SK-N-SH treated with all-trans-retinoic acid at 6 μM for 48 hours (cell line): ENCODE measurements at regions not wholly inside any gene's neighbourhood (a gene's known extent, or its start where the extent isn't known, plus 50 kb on each side); places are given as distances from the start of the nearest gene placed in this dataset.
"Not testable (repeated sequence)": the region's sequence is repeated elsewhere in the genome, so short reads cannot be mapped to it uniquely, and the experiment has no call there.

Source experiments
- ATAC-seq: fragments of 200-7000 bp; cut with Tn5 transposase; 3 replicates; pipeline ENCODE4 v1.9.1; 2020; ENCODE audit warnings: mild to moderate bottlenecking, moderate library complexity
- BACH2 ChIP-seq: fragments of 250-450 bp; sonication (Bioruptor Pico); IDR thresholded peaks from 2 replicates; pipeline ENCODE4 v1.9.0; 2021; ENCODE audit warnings: mild to moderate bottlenecking, borderline replicate concordance
- CSDC2 ChIP-seq: fragments of 250-450 bp; sonication (Bioruptor Pico); IDR thresholded peaks from 2 replicates; pipeline ENCODE4 v1.5.0; 2020; ENCODE audit warnings: mild to moderate bottlenecking, moderate library complexity
- ESRRG ChIP-seq: fragments of 250-450 bp; sonication (Bioruptor Pico); IDR thresholded peaks from 2 replicates; pipeline ENCODE4 v1.6.1; 2021; ENCODE audit warnings: mild to moderate bottlenecking
- GLIS3 ChIP-seq: fragments of 250-450 bp; sonication (Bioruptor Pico); IDR thresholded peaks from 2 replicates; pipeline ENCODE4 v1.5.0; 2020; ENCODE audit warnings: mild to moderate bottlenecking, moderate library complexity
- ISL1 ChIP-seq: fragments of 250-450 bp; sonication (Bioruptor Pico); IDR thresholded peaks from 2 replicates; pipeline ENCODE4 v2.1.2; 2022; ENCODE audit warnings: mild to moderate bottlenecking, moderate library complexity
- OSR1 ChIP-seq: fragments of 250-450 bp; sonication (Bioruptor Pico); IDR thresholded peaks from 2 replicates; pipeline ENCODE4 v1.8.0; 2022; ENCODE audit warnings: moderate library complexity, mild to moderate bottlenecking, inconsistent platforms
- PPARA ChIP-seq: fragments of 250-450 bp; sonication (Bioruptor Pico); IDR thresholded peaks from 2 replicates; pipeline ENCODE4 v1.5.0; 2020; ENCODE audit warnings: mild to moderate bottlenecking, borderline replicate concordance
- RARB ChIP-seq: fragments of 250-450 bp; sonication (Bioruptor Pico); IDR thresholded peaks from 2 replicates; pipeline ENCODE4 v1.8.0; 2021; ENCODE audit warnings: mild to moderate bottlenecking, moderate library complexity
- SNAI2 ChIP-seq: fragments of 250-450 bp; sonication (Bioruptor Pico); IDR thresholded peaks from 2 replicates; pipeline ENCODE4 v1.5.0; 2020; ENCODE audit warnings: mild to moderate bottlenecking, moderate library complexity
- TCF4 ChIP-seq: fragments of 250-450 bp; sonication (Bioruptor Pico); IDR thresholded peaks from 2 replicates; pipeline ENCODE4 v1.8.0; 2021; ENCODE audit warnings: mild to moderate bottlenecking, moderate library complexity, borderline replicate concordance
- TOX ChIP-seq: fragments of 250-450 bp; sonication (Bioruptor Pico); IDR thresholded peaks from 2 replicates; pipeline ENCODE4 v1.8.0; 2021; ENCODE audit warnings: mild to moderate bottlenecking, moderate library complexity, borderline replicate concordance
- ZC3H10 ChIP-seq: fragments of 250-450 bp; sonication (Bioruptor Pico); IDR thresholded peaks from 2 replicates; pipeline ENCODE4 v1.5.1; 2021; ENCODE audit warnings: mild to moderate bottlenecking, moderate library complexity
- ZFP3 ChIP-seq: fragments of 250-450 bp; sonication (Bioruptor Pico); IDR thresholded peaks from 2 replicates; pipeline ENCODE4 v1.5.0; 2020; ENCODE audit warnings: mild to moderate bottlenecking, moderate library complexity
- ZFP30 ChIP-seq: fragments of 450-650 bp; formaldehyde crosslinking; IDR thresholded peaks from 2 replicates; pipeline ENCODE4 v1.5.0; 2022; ENCODE audit warnings: mild to moderate bottlenecking, moderate library complexity
- ZNF565 ChIP-seq: fragments of 450-650 bp; formaldehyde crosslinking; conservative IDR thresholded peaks from 2 replicates; pipeline ENCODE4 v1.5.0; 2020; ENCODE audit warnings: low read depth, mild to moderate bottlenecking, moderate library complexity
- ZNF70 ChIP-seq: fragments of 450-650 bp; formaldehyde crosslinking; IDR thresholded peaks from 2 replicates; pipeline ENCODE4 v1.5.0; 2020; ENCODE audit warnings: mild to moderate bottlenecking, moderate library complexity
- ZNF8 ChIP-seq: fragments of 450-650 bp; formaldehyde crosslinking; IDR thresholded peaks from 2 replicates; pipeline ENCODE4 v1.5.0; 2020; ENCODE audit warnings: mild to moderate bottlenecking, moderate library complexity
- TF ChIP-seq, protein P1 (sequence below): fragments of 250-450 bp; sonication (Bioruptor Pico); IDR thresholded peaks from 2 replicates; pipeline ENCODE4 v1.8.0; 2021; ENCODE audit warnings: low read depth, mild to moderate bottlenecking, moderate library complexity, borderline replicate concordance
- TF ChIP-seq, protein P2 (sequence below): fragments of 250-450 bp; sonication (Bioruptor Pico); IDR thresholded peaks from 2 replicates; pipeline ENCODE4 v1.5.0; 2020; ENCODE audit warnings: mild to moderate bottlenecking, moderate library complexity
- TF ChIP-seq, protein P3 (sequence below): fragments of 250-450 bp; sonication (Bioruptor Pico); IDR thresholded peaks from 2 replicates; pipeline ENCODE4 v1.5.1; 2020; ENCODE audit warnings: low read depth, mild to moderate bottlenecking, moderate library complexity
- TF ChIP-seq, protein P4 (sequence below): fragments of 250-450 bp; sonication (Bioruptor Pico); IDR thresholded peaks from 2 replicates; pipeline ENCODE4 v1.8.0; 2020; ENCODE audit warnings: mild to moderate bottlenecking, moderate library complexity, borderline replicate concordance

DNA sequence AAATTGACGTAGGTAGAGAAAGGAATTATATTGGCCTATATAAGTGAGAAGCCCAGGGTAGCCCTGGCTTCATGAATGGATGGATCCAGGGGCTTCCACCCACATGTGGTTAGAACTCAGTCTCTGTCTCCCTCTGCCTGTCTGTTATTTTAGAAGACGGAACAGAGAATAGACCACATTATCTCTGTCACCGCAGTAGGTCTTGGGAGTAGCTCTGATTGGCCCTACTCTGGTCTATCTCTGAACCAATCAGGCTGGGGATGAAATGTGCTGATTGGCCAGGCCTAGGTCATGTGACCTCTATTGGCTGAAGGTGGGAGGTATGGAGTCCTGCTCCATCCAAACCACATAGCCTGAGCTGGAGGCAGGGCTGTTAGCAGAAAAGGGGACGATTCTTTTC lies 143.0 kb upstream of the PRR23C start:
- TF ChIP-seq BACH2 (CRISPR knock-in tag) (no peak), OSR1 (CRISPR knock-in tag) (no peak), SNAI2 (CRISPR knock-in tag) (no peak), ZFP30 (CRISPR knock-in tag) (no peak), GLIS3 (CRISPR knock-in tag) (no peak), ZNF565 (CRISPR knock-in tag) (no peak), ESRRG (CRISPR knock-in tag) (no peak), TCF4 (CRISPR knock-in tag) (no peak), ISL1 (CRISPR knock-in tag) (no peak), ZNF70 (CRISPR knock-in tag) (no peak), ZFP3 (CRISPR knock-in tag) (no peak), ZNF8 (CRISPR knock-in tag) (no peak), CSDC2 (CRISPR knock-in tag) (no peak), ZC3H10 (no peak), TOX (CRISPR knock-in tag) (no peak)
- TF ChIP-seq, protein P1, sequence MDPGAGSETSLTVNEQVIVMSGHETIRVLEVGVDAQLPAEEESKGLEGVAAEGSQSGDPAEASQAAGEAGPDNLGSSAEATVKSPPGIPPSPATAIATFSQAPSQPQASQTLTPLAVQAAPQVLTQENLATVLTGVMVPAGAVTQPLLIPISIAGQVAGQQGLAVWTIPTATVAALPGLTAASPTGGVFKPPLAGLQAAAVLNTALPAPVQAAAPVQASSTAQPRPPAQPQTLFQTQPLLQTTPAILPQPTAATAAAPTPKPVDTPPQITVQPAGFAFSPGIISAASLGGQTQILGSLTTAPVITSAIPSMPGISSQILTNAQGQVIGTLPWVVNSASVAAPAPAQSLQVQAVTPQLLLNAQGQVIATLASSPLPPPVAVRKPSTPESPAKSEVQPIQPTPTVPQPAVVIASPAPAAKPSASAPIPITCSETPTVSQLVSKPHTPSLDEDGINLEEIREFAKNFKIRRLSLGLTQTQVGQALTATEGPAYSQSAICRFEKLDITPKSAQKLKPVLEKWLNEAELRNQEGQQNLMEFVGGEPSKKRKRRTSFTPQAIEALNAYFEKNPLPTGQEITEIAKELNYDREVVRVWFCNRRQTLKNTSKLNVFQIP: no peak
- TF ChIP-seq, protein P2, sequence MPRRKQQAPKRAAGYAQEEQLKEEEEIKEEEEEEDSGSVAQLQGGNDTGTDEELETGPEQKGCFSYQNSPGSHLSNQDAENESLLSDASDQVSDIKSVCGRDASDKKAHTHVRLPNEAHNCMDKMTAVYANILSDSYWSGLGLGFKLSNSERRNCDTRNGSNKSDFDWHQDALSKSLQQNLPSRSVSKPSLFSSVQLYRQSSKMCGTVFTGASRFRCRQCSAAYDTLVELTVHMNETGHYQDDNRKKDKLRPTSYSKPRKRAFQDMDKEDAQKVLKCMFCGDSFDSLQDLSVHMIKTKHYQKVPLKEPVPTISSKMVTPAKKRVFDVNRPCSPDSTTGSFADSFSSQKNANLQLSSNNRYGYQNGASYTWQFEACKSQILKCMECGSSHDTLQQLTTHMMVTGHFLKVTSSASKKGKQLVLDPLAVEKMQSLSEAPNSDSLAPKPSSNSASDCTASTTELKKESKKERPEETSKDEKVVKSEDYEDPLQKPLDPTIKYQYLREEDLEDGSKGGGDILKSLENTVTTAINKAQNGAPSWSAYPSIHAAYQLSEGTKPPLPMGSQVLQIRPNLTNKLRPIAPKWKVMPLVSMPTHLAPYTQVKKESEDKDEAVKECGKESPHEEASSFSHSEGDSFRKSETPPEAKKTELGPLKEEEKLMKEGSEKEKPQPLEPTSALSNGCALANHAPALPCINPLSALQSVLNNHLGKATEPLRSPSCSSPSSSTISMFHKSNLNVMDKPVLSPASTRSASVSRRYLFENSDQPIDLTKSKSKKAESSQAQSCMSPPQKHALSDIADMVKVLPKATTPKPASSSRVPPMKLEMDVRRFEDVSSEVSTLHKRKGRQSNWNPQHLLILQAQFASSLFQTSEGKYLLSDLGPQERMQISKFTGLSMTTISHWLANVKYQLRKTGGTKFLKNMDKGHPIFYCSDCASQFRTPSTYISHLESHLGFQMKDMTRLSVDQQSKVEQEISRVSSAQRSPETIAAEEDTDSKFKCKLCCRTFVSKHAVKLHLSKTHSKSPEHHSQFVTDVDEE (CRISPR knock-in tag): no peak
- TF ChIP-seq, protein P3, sequence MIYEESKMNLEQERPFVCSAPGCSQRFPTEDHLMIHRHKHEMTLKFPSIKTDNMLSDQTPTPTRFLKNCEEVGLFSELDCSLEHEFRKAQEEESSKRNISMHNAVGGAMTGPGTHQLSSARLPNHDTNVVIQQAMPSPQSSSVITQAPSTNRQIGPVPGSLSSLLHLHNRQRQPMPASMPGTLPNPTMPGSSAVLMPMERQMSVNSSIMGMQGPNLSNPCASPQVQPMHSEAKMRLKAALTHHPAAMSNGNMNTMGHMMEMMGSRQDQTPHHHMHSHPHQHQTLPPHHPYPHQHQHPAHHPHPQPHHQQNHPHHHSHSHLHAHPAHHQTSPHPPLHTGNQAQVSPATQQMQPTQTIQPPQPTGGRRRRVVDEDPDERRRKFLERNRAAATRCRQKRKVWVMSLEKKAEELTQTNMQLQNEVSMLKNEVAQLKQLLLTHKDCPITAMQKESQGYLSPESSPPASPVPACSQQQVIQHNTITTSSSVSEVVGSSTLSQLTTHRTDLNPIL: no peak
- TF ChIP-seq, protein P4, sequence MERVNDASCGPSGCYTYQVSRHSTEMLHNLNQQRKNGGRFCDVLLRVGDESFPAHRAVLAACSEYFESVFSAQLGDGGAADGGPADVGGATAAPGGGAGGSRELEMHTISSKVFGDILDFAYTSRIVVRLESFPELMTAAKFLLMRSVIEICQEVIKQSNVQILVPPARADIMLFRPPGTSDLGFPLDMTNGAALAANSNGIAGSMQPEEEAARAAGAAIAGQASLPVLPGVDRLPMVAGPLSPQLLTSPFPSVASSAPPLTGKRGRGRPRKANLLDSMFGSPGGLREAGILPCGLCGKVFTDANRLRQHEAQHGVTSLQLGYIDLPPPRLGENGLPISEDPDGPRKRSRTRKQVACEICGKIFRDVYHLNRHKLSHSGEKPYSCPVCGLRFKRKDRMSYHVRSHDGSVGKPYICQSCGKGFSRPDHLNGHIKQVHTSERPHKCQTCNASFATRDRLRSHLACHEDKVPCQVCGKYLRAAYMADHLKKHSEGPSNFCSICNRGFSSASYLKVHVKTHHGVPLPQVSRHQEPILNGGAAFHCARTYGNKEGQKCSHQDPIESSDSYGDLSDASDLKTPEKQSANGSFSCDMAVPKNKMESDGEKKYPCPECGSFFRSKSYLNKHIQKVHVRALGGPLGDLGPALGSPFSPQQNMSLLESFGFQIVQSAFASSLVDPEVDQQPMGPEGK (CRISPR knock-in tag): no peak
- no peak for ATAC-seq

DNA sequence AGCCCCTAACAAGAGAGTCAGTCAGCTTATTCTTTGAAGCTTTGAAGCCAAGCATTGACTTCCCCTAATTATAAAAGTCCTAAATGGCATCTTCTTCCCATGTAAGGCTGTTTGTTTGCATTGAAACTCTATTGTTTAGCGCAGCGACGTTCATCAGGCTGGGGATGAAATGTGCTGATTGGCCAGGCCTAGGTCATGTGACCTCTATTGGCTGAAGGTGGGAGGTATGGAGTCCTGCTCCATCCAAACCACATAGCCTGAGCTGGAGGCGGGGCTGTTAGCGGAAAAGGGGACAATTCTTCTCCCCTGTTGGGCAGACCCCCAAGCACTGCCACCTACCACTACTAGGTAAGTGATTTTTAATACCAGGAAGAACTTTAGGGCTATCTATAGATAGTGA lies 145.3 kb upstream of the PRR23C start:
- TF ChIP-seq PPARA (CRISPR knock-in tag) (no peak), ZFP30 (CRISPR knock-in tag) (no peak), ZC3H10 (no peak), RARB (CRISPR knock-in tag) (no peak), OSR1 (CRISPR knock-in tag) (no peak), BACH2 (CRISPR knock-in tag) (no peak), ZNF565 (CRISPR knock-in tag) (no peak), ZFP3 (CRISPR knock-in tag) (no peak), ZNF8 (CRISPR knock-in tag) (no peak), TCF4 (CRISPR knock-in tag) (no peak), ISL1 (CRISPR knock-in tag) (no peak), GLIS3 (CRISPR knock-in tag) (no peak), ZNF70 (CRISPR knock-in tag) (no peak), SNAI2 (CRISPR knock-in tag) (no peak)
- TF ChIP-seq, protein P3: no peak
- TF ChIP-seq, protein P1: no peak
- TF ChIP-seq, protein P2 (CRISPR knock-in tag): no peak
- ATAC-seq: no peak

DNA sequence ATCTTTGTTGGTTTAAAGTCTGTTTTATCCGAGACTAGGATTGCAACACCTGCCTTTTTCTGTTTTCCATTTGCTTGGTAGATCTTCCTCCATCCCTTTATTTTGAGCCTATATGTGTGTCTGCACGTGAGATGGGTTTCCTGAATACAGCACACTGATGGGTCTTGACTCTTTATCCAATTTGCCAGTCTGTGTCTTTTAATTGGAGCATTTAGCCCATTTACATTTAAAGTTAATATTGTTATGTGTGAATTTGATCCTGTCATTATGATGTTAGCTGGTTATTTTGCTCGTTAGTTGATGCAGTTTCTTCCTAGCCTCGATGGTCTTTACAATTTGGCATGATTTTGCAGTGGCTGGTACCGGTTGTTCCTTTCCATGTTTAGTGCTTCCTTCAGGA lies 149.4 kb upstream of the MRPS22 start:
- not testable (repeated sequence) for ATAC-seq

DNA sequence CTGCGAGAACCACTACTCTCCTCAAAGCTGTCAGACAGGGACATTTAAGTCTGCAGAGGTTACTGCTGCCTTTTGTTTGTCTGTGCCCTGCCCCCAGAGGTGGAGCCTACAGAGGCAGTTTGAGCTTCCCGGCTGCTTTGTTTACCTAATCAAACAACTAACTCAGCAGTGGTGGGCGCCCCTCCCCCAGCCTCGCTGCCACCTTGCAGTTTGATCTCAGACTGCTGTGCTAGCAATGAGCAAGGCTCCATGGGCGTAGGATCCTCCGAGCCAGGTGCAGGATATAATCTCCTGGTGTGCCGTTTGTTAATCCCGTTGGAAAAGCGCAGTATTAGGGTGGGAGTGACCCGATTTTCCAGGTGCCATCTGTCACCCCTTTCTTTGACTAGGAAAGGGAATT lies 147.7 kb upstream of the MRPS22 start:
- ATAC-seq: not testable (repeated sequence)
